Neural progenitor cell (in vitro differentiated cells): ENCODE measurements at regions not wholly inside any gene's neighbourhood (a gene's known extent, or its start where the extent isn't known, plus 50 kb on each side); places are given as distances from the start of the nearest gene placed in this dataset.

Experiments used
- EZH2 ChIP-seq: fragments of 200-600 bp; sonication (generic); IDR thresholded peaks from 2 replicates; pipeline ENCODE4 v1.6.1; 2017; ENCODE audit warnings: antibody characterized with exemption, mild to moderate bottlenecking, moderate library complexity
- TF ChIP-seq, protein P1 (sequence below): fragments of 200-600 bp; sonication (generic); IDR thresholded peaks from 2 replicates; pipeline ENCODE4 v1.5.1; 2017; ENCODE audit warnings: antibody characterized with exemption, mild to moderate bottlenecking

DNA sequence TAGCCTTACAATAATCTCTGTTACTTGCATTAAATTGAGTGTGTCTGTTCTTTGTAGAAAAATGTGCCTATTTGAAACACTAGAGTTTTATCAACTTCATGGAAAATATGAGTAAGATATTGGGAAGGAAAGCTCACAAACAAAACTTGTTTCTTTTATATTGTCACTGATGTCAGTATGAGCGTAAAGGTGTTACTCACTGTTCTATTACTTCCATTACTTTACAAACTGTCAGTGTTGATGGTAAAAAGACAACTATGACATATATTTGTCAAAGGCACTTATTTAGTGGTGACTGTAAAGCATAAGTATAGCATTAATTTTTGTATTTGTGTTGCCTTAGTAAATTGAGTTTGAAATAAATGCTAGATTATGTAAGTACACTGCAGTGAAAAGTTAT, 193.7 kb upstream of the FLRT2 start:
- TF ChIP-seq, protein P1, sequence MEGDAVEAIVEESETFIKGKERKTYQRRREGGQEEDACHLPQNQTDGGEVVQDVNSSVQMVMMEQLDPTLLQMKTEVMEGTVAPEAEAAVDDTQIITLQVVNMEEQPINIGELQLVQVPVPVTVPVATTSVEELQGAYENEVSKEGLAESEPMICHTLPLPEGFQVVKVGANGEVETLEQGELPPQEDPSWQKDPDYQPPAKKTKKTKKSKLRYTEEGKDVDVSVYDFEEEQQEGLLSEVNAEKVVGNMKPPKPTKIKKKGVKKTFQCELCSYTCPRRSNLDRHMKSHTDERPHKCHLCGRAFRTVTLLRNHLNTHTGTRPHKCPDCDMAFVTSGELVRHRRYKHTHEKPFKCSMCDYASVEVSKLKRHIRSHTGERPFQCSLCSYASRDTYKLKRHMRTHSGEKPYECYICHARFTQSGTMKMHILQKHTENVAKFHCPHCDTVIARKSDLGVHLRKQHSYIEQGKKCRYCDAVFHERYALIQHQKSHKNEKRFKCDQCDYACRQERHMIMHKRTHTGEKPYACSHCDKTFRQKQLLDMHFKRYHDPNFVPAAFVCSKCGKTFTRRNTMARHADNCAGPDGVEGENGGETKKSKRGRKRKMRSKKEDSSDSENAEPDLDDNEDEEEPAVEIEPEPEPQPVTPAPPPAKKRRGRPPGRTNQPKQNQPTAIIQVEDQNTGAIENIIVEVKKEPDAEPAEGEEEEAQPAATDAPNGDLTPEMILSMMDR, result no peak
- TF ChIP-seq EZH2, result no peak
